H1 (cell line): ENCODE measurements at regions not wholly inside any gene's neighbourhood (a gene's known extent, or its start where the extent isn't known, plus 50 kb on each side); places are given as distances from the start of the nearest gene placed in this dataset.

Experiments used
- CTCF ChIA-PET: fragments of 300-600 bp; sonication (Branson Sonifier 250); formaldehyde crosslinking; loops from one replicate; lab custom pipeline; 2021; ENCODE audit not compliant: partially characterized antibody; lab: Charles Lee
- POLR2A ChIA-PET: fragments of 300-600 bp; sonication (Branson Sonifier 250); formaldehyde crosslinking; loops from one replicate; lab custom pipeline; 2021; ENCODE audit warnings: inconsistent platforms; ENCODE audit not compliant: partially characterized antibody; lab: Charles Lee
- DNase-seq, 2 experiments: peaks; one replicate each; pipeline versions ENCODE4 v3.0.0 to v3.0.0-alpha.2; 2010 to 2022; ENCODE audit warnings: low spot score in 2 of 2, low read depth in 1 of 2, mixed read lengths in 1 of 2
- FAIRE-seq: peaks from 2 replicates; lab custom pipeline; 2011; peaks lifted over from hg19 to GRCh38; lab: Jason Lieb, UNC
- H2AFZ ChIP-seq: 2 replicates; pipeline ENCODE4 v1.8.1; 2012; ENCODE audit warnings: low read length, inconsistent platforms
- H2AK5ac ChIP-seq: 2 replicates; pipeline ENCODE4 v1.6.1; 2013; ENCODE audit warnings: low read depth, low read length
- H2BK120ac ChIP-seq: replicated peaks from 2 replicates; pipeline ENCODE3; 2013; ENCODE audit warnings: low read depth, low read length, inconsistent platforms
- H2BK12ac ChIP-seq: 2 replicates; pipeline ENCODE4 v1.6.1; 2013; ENCODE audit warnings: low read depth, low read length
- H2BK15ac ChIP-seq: 2 replicates; pipeline ENCODE4 v1.6.1; 2013; ENCODE audit warnings: low read length
- H2BK20ac ChIP-seq: 2 replicates; pipeline ENCODE4 v1.6.1; 2013; ENCODE audit warnings: low read length
- H2BK5ac ChIP-seq: 2 replicates; pipeline ENCODE4 v1.6.1; 2013; ENCODE audit warnings: low read depth, low read length
- H3K14ac ChIP-seq: 2 replicates; pipeline ENCODE4 v1.6.1; 2013; ENCODE audit warnings: inconsistent platforms; ENCODE audit not compliant: insufficient read length
- H3K18ac ChIP-seq: 2 replicates; pipeline ENCODE4 v1.6.1; 2013; ENCODE audit warnings: low read length; ENCODE audit errors: extremely low read depth
- H3K23ac ChIP-seq: 2 replicates; pipeline ENCODE4 v1.6.1; 2013; ENCODE audit warnings: inconsistent platforms; ENCODE audit not compliant: insufficient read length
- H3K23me2 ChIP-seq: 2 replicates; pipeline ENCODE4 v1.6.1; 2013; ENCODE audit warnings: low read depth, low read length
- H3K27ac ChIP-seq: 2 replicates; pipeline ENCODE4 v1.6.1; 2011; ENCODE audit warnings: low read depth, low read length, inconsistent platforms
- H3K27me3 ChIP-seq, 4 experiments: replicated peaks in 1 of 4; 1 replicate in 1 of 4; 2 replicates in 3 of 4; pipeline versions ENCODE4 v1.6.1 to v1.8.1; 2011 to 2013; ENCODE audit warnings: low read length in 3 of 4, mild to moderate bottlenecking in 3 of 4, inconsistent platforms in 2 of 4, mixed read lengths in 2 of 4, moderate library complexity in 1 of 4; ENCODE audit not compliant: control insufficient read depth in 3 of 4, insufficient read depth in 3 of 4; ENCODE audit errors: extremely low read depth in 1 of 4
- H3K36me3 ChIP-seq, 4 experiments: 2 replicates each; pipeline versions ENCODE4 v1.6.1 to v1.8.1; 2011 to 2013; ENCODE audit warnings: mild to moderate bottlenecking in 4 of 4, low read length in 3 of 4, moderate library complexity in 2 of 4, control low read depth in 1 of 4, inconsistent platforms in 1 of 4; ENCODE audit not compliant: insufficient read depth in 4 of 4, control insufficient read depth in 2 of 4
- H3K4ac ChIP-seq: replicated peaks from 2 replicates; pipeline ENCODE3; 2013; ENCODE audit warnings: low read length, low read depth, mixed read lengths, inconsistent platforms; ENCODE audit not compliant: insufficient read length
- H3K4me1 ChIP-seq, 4 experiments: replicated peaks in 1 of 4; 1 replicate in 1 of 4; 2 replicates in 3 of 4; pipeline versions ENCODE4 v1.6.1 to v1.8.1; 2011 to 2013; ENCODE audit warnings: low read length in 3 of 4, inconsistent platforms in 2 of 4, mixed read lengths in 1 of 4; ENCODE audit not compliant: insufficient read depth in 4 of 4, control insufficient read depth in 3 of 4
- H3K4me2 ChIP-seq, 2 experiments: 2 replicates each; pipeline versions ENCODE4 v1.6.1 to v1.8.1; 2011 to 2013; ENCODE audit warnings: low read depth in 2 of 2, low read length in 2 of 2, control low read depth in 1 of 2, inconsistent platforms in 1 of 2, mild to moderate bottlenecking in 1 of 2; ENCODE audit not compliant: insufficient read depth in 1 of 2
- H3K4me3 ChIP-seq, 4 experiments: fragments of 200-600, 300-600 bp in 1 of 4; sonication (generic), shearing (Covaris generic), sonication (Bioruptor Twin) in 1 of 4; 2 replicates each; pipeline versions ENCODE4 v1.5.1 to v1.8.1; 2011 to 2016; ENCODE audit warnings: low read length in 4 of 4, low read depth in 3 of 4, control low read depth in 2 of 4, inconsistent platforms in 2 of 4, mild to moderate bottlenecking in 2 of 4, mixed read lengths in 1 of 4, moderate library complexity in 1 of 4; ENCODE audit not compliant: insufficient read depth in 2 of 4; ENCODE audit errors: extremely low read depth in 1 of 4
- H3K56ac ChIP-seq: replicated peaks from 2 replicates; pipeline ENCODE3; 2013; ENCODE audit warnings: low read depth, mild to moderate bottlenecking, mixed read lengths, low read length, inconsistent platforms; ENCODE audit not compliant: insufficient read length
- H3K79me1 ChIP-seq: 2 replicates; pipeline ENCODE4 v1.6.1; 2013; ENCODE audit warnings: low read depth, low read length, control low read depth
- H3K79me2 ChIP-seq, 2 experiments: 2 replicates each; pipeline versions ENCODE4 v1.6.1 to v1.8.1; 2012 to 2013; ENCODE audit warnings: low read length in 2 of 2, mild to moderate bottlenecking in 2 of 2, inconsistent platforms in 1 of 2; ENCODE audit not compliant: insufficient read depth in 2 of 2, control insufficient read depth in 1 of 2
- H3K9ac ChIP-seq, 4 experiments: replicated peaks in 1 of 4; 1 replicate in 1 of 4; 2 replicates in 3 of 4; pipeline versions ENCODE4 v1.6.1 to v1.8.1; 2011 to 2013; ENCODE audit warnings: low read depth in 3 of 4, low read length in 3 of 4, control low read depth in 2 of 4, mild to moderate bottlenecking in 2 of 4, moderate library complexity in 2 of 4, inconsistent platforms in 1 of 4; ENCODE audit errors: extremely low read depth in 1 of 4
- H3K9me3 ChIP-seq, 2 experiments: 2 replicates each; pipeline versions ENCODE4 v1.6.1 to v1.8.1; 2012 to 2013; ENCODE audit warnings: mild to moderate bottlenecking in 2 of 2, moderate library complexity in 2 of 2, control low read depth in 1 of 2, inconsistent platforms in 1 of 2, low read depth in 1 of 2, low read length in 1 of 2, mixed read lengths in 1 of 2; ENCODE audit not compliant: insufficient read depth in 2 of 2
- H4K20me1 ChIP-seq, 2 experiments: replicated peaks in 1 of 2; 2 replicates each; pipeline versions ENCODE3 to v1.8.1; 2011 to 2013; ENCODE audit warnings: inconsistent platforms in 2 of 2, low read length in 2 of 2, mild to moderate bottlenecking in 1 of 2; ENCODE audit not compliant: insufficient read depth in 2 of 2, control insufficient read depth in 1 of 2
- H4K5ac ChIP-seq: 2 replicates; pipeline ENCODE4 v1.6.1; 2013; ENCODE audit warnings: low read length, low read depth, mixed read lengths, inconsistent platforms; ENCODE audit not compliant: insufficient read length
- H4K8ac ChIP-seq: 2 replicates; pipeline ENCODE4 v1.8.0; 2013; ENCODE audit warnings: mild to moderate bottlenecking, moderate library complexity, low read length, inconsistent platforms; ENCODE audit not compliant: insufficient read depth; ENCODE audit errors: extremely low read depth
- H4K91ac ChIP-seq: replicated peaks from 2 replicates; pipeline ENCODE3; 2013; ENCODE audit warnings: low read length, mixed read lengths, inconsistent platforms; ENCODE audit not compliant: insufficient read length
- ASH2L ChIP-seq: fragments of 200-600, 300-600 bp; sonication (generic); IDR thresholded peaks from one replicate; pipeline ENCODE4 v1.7.1; 2017; ENCODE audit warnings: low read length
- BCL11A ChIP-seq, 2 experiments: IDR thresholded peaks; one replicate each; pipeline ENCODE4 v1.6.1; 2011; ENCODE audit warnings: low read depth in 2 of 2, low read length in 2 of 2, mild to moderate bottlenecking in 2 of 2
- CEBPB ChIP-seq: IDR thresholded peaks from 2 replicates; pipeline ENCODE4 v1.6.1; 2012; ENCODE audit warnings: low read depth, low read length
- CHD2 ChIP-seq: IDR thresholded peaks from 2 replicates; pipeline ENCODE4 v1.6.1; 2012; ENCODE audit warnings: low read length, improper control_type of control experiment
- EZH2 ChIP-seq: fragments of 200-600 bp; sonication (generic); IDR thresholded peaks from 2 replicates; pipeline ENCODE4 v1.7.1; 2012; ENCODE audit warnings: low read depth, mild to moderate bottlenecking, moderate library complexity, low read length, inconsistent platforms; ENCODE audit not compliant: severe bottlenecking
- GABPA ChIP-seq: IDR thresholded peaks from 2 replicates; pipeline ENCODE4 v1.6.1; 2011; ENCODE audit warnings: mild to moderate bottlenecking, low read length, moderate library complexity, borderline replicate concordance; ENCODE audit not compliant: insufficient read depth
- HDAC2 ChIP-seq, 2 experiments: fragments of 300-600 bp in 1 of 2; sonication (generic) in 1 of 2; IDR thresholded peaks; 2 replicates each; pipeline ENCODE4 v1.6.1; 2011 to 2012; ENCODE audit warnings: low read depth in 2 of 2, low read length in 2 of 2, mild to moderate bottlenecking in 2 of 2, moderate library complexity in 2 of 2, borderline replicate concordance in 1 of 2, inconsistent platforms in 1 of 2
- HDAC6 ChIP-seq: IDR thresholded peaks from one replicate; pipeline ENCODE4 v1.7.1; 2012; ENCODE audit warnings: low read depth, mild to moderate bottlenecking, inconsistent platforms, low read length, moderate library complexity
- NRF1 ChIP-seq: IDR thresholded peaks from 2 replicates; pipeline ENCODE4 v1.6.1; 2011; ENCODE audit warnings: mild to moderate bottlenecking, low read depth, low read length, improper control_type of control experiment
- POU5F1 ChIP-seq: IDR thresholded peaks from 2 replicates; pipeline ENCODE4 v1.6.1; 2011; ENCODE audit warnings: low read depth, mild to moderate bottlenecking, low read length, moderate library complexity
- SAP30 ChIP-seq: fragments of 300-600 bp; sonication (generic); IDR thresholded peaks from 2 replicates; pipeline ENCODE4 v1.7.1; 2012; ENCODE audit warnings: low read length, moderate library complexity, mild to moderate bottlenecking, inconsistent platforms; ENCODE audit not compliant: insufficient read depth, insufficient replicate concordance
- SP2 ChIP-seq: IDR thresholded peaks from 2 replicates; pipeline ENCODE4 v1.6.1; 2012; ENCODE audit warnings: mild to moderate bottlenecking, low read length, inconsistent platforms
- SUZ12 ChIP-seq: fragments of 200-600 bp; sonication (generic); IDR thresholded peaks from 2 replicates; pipeline ENCODE4 v1.6.1; 2012; ENCODE audit warnings: mild to moderate bottlenecking, inconsistent platforms, low read length, moderate library complexity, mixed read lengths
- TBP ChIP-seq: IDR thresholded peaks from 2 replicates; pipeline ENCODE4 v1.6.1; 2011; ENCODE audit warnings: low read depth, low read length, improper control_type of control experiment
- TEAD4 ChIP-seq: IDR thresholded peaks from 2 replicates; pipeline ENCODE4 v1.6.1; 2012; ENCODE audit warnings: low read depth, low read length, inconsistent platforms, mixed read lengths
- WGBS, 2 experiments: shearing (Covaris generic) in 1 of 2; methylation state at CpG; one replicate each; pipeline versions ENCODE4 v1.1.6 to v1.1.7; 2013 to 2015; ENCODE audit warnings: low lambda C conversion rate in 2 of 2, mixed read lengths in 2 of 2, inconsistent platforms in 1 of 2, low coverage in 1 of 2, missing lambda C conversion rate in 1 of 2; ENCODE audit not compliant: insufficient replicate concordance in 2 of 2, insufficient coverage in 1 of 2, insufficient read length in 1 of 2; ENCODE audit errors: extremely low coverage in 1 of 2, missing lambda C conversion rate in 1 of 2; 5-methylcytosine and 5-hydroxymethylcytosine counted together

- Histone ChIP-seq H3K4me2 (no peak overlapping the region), H3K23me2 (no peaks in the 10 kb centered on the region), H2BK12ac (no peak overlapping the region)
- TF ChIP-seq EZH2 (no peak), SP2 (no peak), BCL11A (IDR thresholded peaks at IDR 0.05; ENCODE audit: low read depth in 2 of 2, low read length in 2 of 2) (no peak), TBP (no peak), GABPA (no peak), NRF1 (no peak), POU5F1 (no peak), CEBPB (no peak), TEAD4 (no peak), CHD2 (no peak), HDAC2 (IDR thresholded peaks at IDR 0.05; ENCODE audit: borderline replicate concordance in 1 of 2, low read depth in 2 of 2, low read length in 2 of 2) (no peak), ASH2L (no peak), SUZ12 (no peak), SAP30 (no peak), HDAC6 (no peak)
- TF ChIP-seq, all 59 proteins: peak for 0
- no peak overlapping the region for H3K4me3 ChIP-seq
- H2BK15ac ChIP-seq: no peak overlapping the region
- ChIA-PET CTCF (no interaction called here), POLR2A (no interaction called here)
- no peak overlapping the region for H2AK5ac ChIP-seq
- no peak overlapping the region for H4K91ac ChIP-seq
- no peak overlapping the region for H2AFZ ChIP-seq
- no peak overlapping the region for H3K27ac ChIP-seq
- H3K4me1 ChIP-seq: no peaks in the 10 kb centered on the region
- no peaks in the 10 kb centered on the region for H3K79me2 ChIP-seq
- H3K56ac ChIP-seq: no peak overlapping the region
- no peak overlapping the region for H3K14ac ChIP-seq
- H2BK20ac ChIP-seq: no peak overlapping the region
- no peak overlapping the region for H3K4ac ChIP-seq
- H2BK5ac ChIP-seq: no peak overlapping the region
- 82% methylated on average over 2 of the region's 2 CpGs; no CpG with 5 or more reads in 1 of the 2 experiments for WGBS, 2 experiments
- DNase-seq (no peak), FAIRE-seq (no peak)
- no peaks in the 10 kb centered on the region for H3K36me3 ChIP-seq
- H4K20me1 ChIP-seq: no peaks in the 10 kb centered on the region
- H3K27me3 ChIP-seq: no peaks in the 10 kb centered on the region
- H3K23ac ChIP-seq: no peak overlapping the region
- H3K9me3 ChIP-seq: no peaks in the 10 kb centered on the region
- H3K18ac ChIP-seq: no peak overlapping the region
- no peak overlapping the region for H4K8ac ChIP-seq
- H4K5ac ChIP-seq: no peak overlapping the region
- no peak overlapping the region for H3K9ac ChIP-seq
- no peaks in the 10 kb centered on the region for H3K79me1 ChIP-seq
- H2BK120ac ChIP-seq: no peak overlapping the region
Observed at GRCh38 chr1:215471463-215471862, 95.6 kb upstream of the KCTD3 start.
